H9 (cell line): ENCODE measurements at regions not wholly inside any gene's neighbourhood (a gene's known extent, or its start where the extent isn't known, plus 50 kb on each side); places are given as distances from the start of the nearest gene placed in this dataset.
"Not testable (repeated sequence)": the region's sequence is repeated elsewhere in the genome, so short reads cannot be mapped to it uniquely, and the experiment has no call there.

Source experiments
- DNase-seq: peaks from one replicate; pipeline ENCODE4 v3.0.0-alpha.2; 2017
- H2AFZ ChIP-seq: one replicate; pipeline ENCODE4 v1.6.1; 2013; ENCODE audit warnings: mild to moderate bottlenecking, low read length, control low read depth, moderate library complexity
- H2AK5ac ChIP-seq: 2 replicates; pipeline ENCODE4 v1.6.1; 2013; ENCODE audit warnings: low read length, control low read depth, mixed read lengths; ENCODE audit not compliant: insufficient read length
- H2BK120ac ChIP-seq: one replicate; pipeline ENCODE4 v1.6.1; 2013; ENCODE audit warnings: low read depth, mild to moderate bottlenecking, low read length, control low read depth, inconsistent platforms; ENCODE audit not compliant: poor library complexity, severe bottlenecking
- H2BK12ac ChIP-seq: 2 replicates; pipeline ENCODE4 v1.6.1; 2013; ENCODE audit warnings: low read length, control low read depth, mixed read lengths, low read depth; ENCODE audit not compliant: insufficient read length
- H2BK15ac ChIP-seq: 2 replicates; pipeline ENCODE4 v1.6.1; 2013; ENCODE audit warnings: low read depth, low read length, control low read depth
- H2BK20ac ChIP-seq: one replicate; pipeline ENCODE4 v1.6.1; 2013; ENCODE audit warnings: low read depth, mild to moderate bottlenecking, low read length, control low read depth, inconsistent platforms; ENCODE audit not compliant: poor library complexity, severe bottlenecking
- H2BK5ac ChIP-seq: 2 replicates; pipeline ENCODE4 v1.6.1; 2013; ENCODE audit warnings: low read length, control low read depth, mixed read lengths; ENCODE audit not compliant: insufficient read length
- H3K14ac ChIP-seq: 2 replicates; pipeline ENCODE4 v1.6.1; 2013; ENCODE audit warnings: low read length, control low read depth; ENCODE audit not compliant: insufficient read depth
- H3K18ac ChIP-seq: 2 replicates; pipeline ENCODE4 v1.6.1; 2013; ENCODE audit warnings: low read depth, mild to moderate bottlenecking, mixed read lengths, low read length, control low read depth; ENCODE audit not compliant: insufficient read length
- H3K23ac ChIP-seq: 2 replicates; pipeline ENCODE4 v1.6.1; 2013; ENCODE audit warnings: low read length, control low read depth, mixed read lengths, low read depth; ENCODE audit not compliant: insufficient read length
- H3K23me2 ChIP-seq: 2 replicates; pipeline ENCODE4 v1.6.1; 2013; ENCODE audit warnings: low read depth, mild to moderate bottlenecking, mixed read lengths, low read length, control low read depth; ENCODE audit not compliant: insufficient read length, poor library complexity, severe bottlenecking
- H3K27ac ChIP-seq: 2 replicates; pipeline ENCODE4 v1.5.1; 2013; ENCODE audit warnings: low read length, control low read depth, mixed read lengths, low read depth; ENCODE audit not compliant: insufficient read length
- H3K27me3 ChIP-seq: 2 replicates; pipeline ENCODE4 v1.6.1; 2013; ENCODE audit warnings: low read length, control low read depth, inconsistent platforms; ENCODE audit not compliant: insufficient read depth
- H3K4ac ChIP-seq: 2 replicates; pipeline ENCODE4 v1.6.1; 2013; ENCODE audit warnings: low read depth, mild to moderate bottlenecking, control low read depth, inconsistent platforms, low read length, moderate library complexity
- H3K4me1 ChIP-seq: 2 replicates; pipeline ENCODE4 v1.6.1; 2013; ENCODE audit warnings: low read length, control low read depth, inconsistent platforms; ENCODE audit not compliant: insufficient read depth
- H3K4me2 ChIP-seq: 2 replicates; pipeline ENCODE4 v1.6.1; 2013; ENCODE audit warnings: low read length, control low read depth, mixed read lengths; ENCODE audit not compliant: insufficient read length, insufficient read depth
- H3K56ac ChIP-seq: 2 replicates; pipeline ENCODE4 v1.6.1; 2013; ENCODE audit warnings: low read depth, mild to moderate bottlenecking, mixed read lengths, low read length, control low read depth; ENCODE audit not compliant: insufficient read length
- H3K79me1 ChIP-seq: 2 replicates; pipeline ENCODE4 v1.6.1; 2013; ENCODE audit warnings: low read depth, mild to moderate bottlenecking, moderate library complexity, low read length, control low read depth, inconsistent platforms; ENCODE audit not compliant: insufficient read depth, poor library complexity, severe bottlenecking
- H3K79me2 ChIP-seq: 2 replicates; pipeline ENCODE4 v1.6.1; 2013; ENCODE audit warnings: low read length, control low read depth, inconsistent platforms; ENCODE audit not compliant: insufficient read depth
- H3K9ac ChIP-seq: 2 replicates; pipeline ENCODE4 v1.6.1; 2013; ENCODE audit warnings: low read length, control low read depth, mixed read lengths; ENCODE audit not compliant: insufficient read length; ENCODE audit errors: extremely low read depth
- H3K9me3 ChIP-seq: one replicate; pipeline ENCODE4 v1.6.1; 2013; ENCODE audit warnings: low read depth, low read length, inconsistent platforms; ENCODE audit not compliant: control insufficient read depth
- H3T11ph ChIP-seq: one replicate; pipeline ENCODE4 v1.6.1; 2013; ENCODE audit warnings: mild to moderate bottlenecking, low read length, control low read depth, inconsistent platforms
- H4K20me1 ChIP-seq: one replicate; pipeline ENCODE4 v1.6.1; 2013; ENCODE audit not compliant: control insufficient read depth, insufficient read length, insufficient read depth
- H4K5ac ChIP-seq: 2 replicates; pipeline ENCODE4 v1.6.1; 2013; ENCODE audit warnings: low read depth, mild to moderate bottlenecking, mixed read lengths, low read length, control low read depth; ENCODE audit not compliant: insufficient read length
- H4K8ac ChIP-seq: replicated peaks from 2 replicates; pipeline ENCODE4 v1.6.1; 2013; ENCODE audit warnings: low read length, control low read depth, mixed read lengths, low read depth; ENCODE audit not compliant: insufficient read length
- H4K91ac ChIP-seq: 2 replicates; pipeline ENCODE4 v1.6.1; 2013; ENCODE audit warnings: low read depth, mild to moderate bottlenecking, moderate library complexity, mixed read lengths, low read length, control low read depth; ENCODE audit not compliant: insufficient read length
- H3K27ac Mint-ChIP-seq, 3 experiments: 2 replicates in 2 of 3; 3 replicates in 1 of 3; pipeline ENCODE4 v1.8.0; 2020 to 2021; ENCODE audit warnings: mixed read lengths in 3 of 3, mild to moderate bottlenecking in 1 of 3, moderate library complexity in 1 of 3
- H3K27me3 Mint-ChIP-seq: 2 replicates; pipeline ENCODE4 v1.8.0; 2021; ENCODE audit warnings: low read depth, mild to moderate bottlenecking, moderate library complexity, mixed read lengths
- H3K36me3 Mint-ChIP-seq, 3 experiments: 2 replicates in 2 of 3; 3 replicates in 1 of 3; pipeline ENCODE4 v1.8.0; 2020 to 2021; ENCODE audit warnings: low read depth in 3 of 3, mixed read lengths in 3 of 3; ENCODE audit not compliant: insufficient read depth in 1 of 3
- H3K4me1 Mint-ChIP-seq, 2 experiments: 2 replicates each; pipeline ENCODE4 v1.8.0; 2020; ENCODE audit warnings: mixed read lengths in 2 of 2
- H3K4me3 Mint-ChIP-seq, 2 experiments: 2 replicates in 1 of 2; 3 replicates in 1 of 2; pipeline ENCODE4 v1.8.0; 2020 to 2021; ENCODE audit warnings: mild to moderate bottlenecking in 2 of 2, mixed read lengths in 2 of 2, moderate library complexity in 1 of 2
- H3K9me3 Mint-ChIP-seq, 2 experiments: 2 replicates in 1 of 2; 3 replicates in 1 of 2; pipeline ENCODE4 v1.8.0; 2020; ENCODE audit warnings: mild to moderate bottlenecking in 2 of 2, mixed read lengths in 2 of 2, moderate library complexity in 1 of 2
- CTCF ChIP-seq: fragments of 200-600 bp; sonication (generic); conservative IDR thresholded peaks from 3 replicates; pipeline ENCODE4 v1.8.0; 2021; ENCODE audit warnings: antibody characterized with exemption, mild to moderate bottlenecking
- WGBS: extraction: QIAGEN DNeasy Blood & Tissue Kit; methylation state at CpG from one replicate; pipeline ENCODE4 v1.1.7; 2013; ENCODE audit warnings: missing lambda C conversion rate, low lambda C conversion rate, mixed read lengths; ENCODE audit not compliant: insufficient read length; ENCODE audit errors: extremely low coverage; 5-methylcytosine and 5-hydroxymethylcytosine counted together

- no peak overlapping the region for H3K27ac ChIP-seq
- no peaks in the 10 kb centered on the region for H3K9me3 Mint-ChIP-seq
- no peaks in the 10 kb centered on the region for H3K27me3 Mint-ChIP-seq
Measured at GRCh38 chr7:81293806-81294205, 375.0 kb upstream of the SEMA3C start.

GRCh38 chr7:81286754-81287153 is 367.9 kb upstream of the SEMA3C start:
- H3K9me3 Mint-ChIP-seq, H3K4me1 ChIP-seq, H2AK5ac ChIP-seq, H2BK5ac ChIP-seq, H3K9ac ChIP-seq, H3K4ac ChIP-seq, H3K4me3 Mint-ChIP-seq, H4K5ac ChIP-seq, H2BK120ac ChIP-seq, H4K20me1 ChIP-seq, H3K79me1 ChIP-seq, H2BK15ac ChIP-seq, DNase-seq, H3K27me3 Mint-ChIP-seq, H4K8ac ChIP-seq, H3K4me2 ChIP-seq, H4K91ac ChIP-seq, H3K79me2 ChIP-seq, H3K4me1 Mint-ChIP-seq, H3K36me3 Mint-ChIP-seq, H2BK20ac ChIP-seq, H3K27me3 ChIP-seq, H3K27ac Mint-ChIP-seq, H3K56ac ChIP-seq, H2BK12ac ChIP-seq, H2AFZ ChIP-seq, H3K18ac ChIP-seq, H3T11ph ChIP-seq, H3K14ac ChIP-seq, H3K23ac ChIP-seq, H3K23me2 ChIP-seq, H3K27ac ChIP-seq, H3K9me3 ChIP-seq: not testable (repeated sequence)
- WGBS: no CpG with 5 or more reads among the region's 4 CpGs

More at GRCh38 chr7:81293806-81294205, 375.0 kb upstream of the SEMA3C start:
- H3K23ac ChIP-seq: no peak overlapping the region
- no peak overlapping the region for H3K56ac ChIP-seq
- H4K5ac ChIP-seq: no peak overlapping the region
- DNase-seq: no peak
- no peak overlapping the region for H2BK120ac ChIP-seq
- no peak overlapping the region for H3K9ac ChIP-seq
- no peak overlapping the region for H3T11ph ChIP-seq
- H3K18ac ChIP-seq: no peak overlapping the region
- no peak overlapping the region for H3K27ac Mint-ChIP-seq
- H3K4me1 Mint-ChIP-seq: no peaks in the 10 kb centered on the region
- H3K79me2 ChIP-seq: no peaks in the 10 kb centered on the region
- TF ChIP-seq CTCF: no peak
- no CpG with 5 or more reads among the region's 1 CpG for WGBS
- H2BK15ac ChIP-seq: no peak overlapping the region
- H3K4me3 Mint-ChIP-seq: no peak overlapping the region
- no peaks in the 10 kb centered on the region for H3K9me3 ChIP-seq
- H4K91ac ChIP-seq: no peak overlapping the region
- H3K27me3 ChIP-seq: no peaks in the 10 kb centered on the region
- no peak overlapping the region for H3K4me2 ChIP-seq
- no peak overlapping the region for H3K14ac ChIP-seq
- no peaks in the 10 kb centered on the region for H3K36me3 Mint-ChIP-seq
- H3K4me1 ChIP-seq: no peaks in the 10 kb centered on the region
- H4K20me1 ChIP-seq: no peaks in the 10 kb centered on the region
- no peak overlapping the region for H3K4ac ChIP-seq
- no peaks in the 10 kb centered on the region for H3K79me1 ChIP-seq
- no peak overlapping the region for H2AFZ ChIP-seq
- H3K23me2 ChIP-seq: no peaks in the 10 kb centered on the region
- H2BK12ac ChIP-seq: no peak overlapping the region
- no peak overlapping the region for H2AK5ac ChIP-seq
- no peak overlapping the region for H4K8ac ChIP-seq
- H2BK20ac ChIP-seq: no peak overlapping the region
- H2BK5ac ChIP-seq: no peak overlapping the region
